HepG2 (cell line): ENCODE measurements at regions not wholly inside any gene's neighbourhood (a gene's known extent, or its start where the extent isn't known, plus 50 kb on each side); places are given as distances from the start of the nearest gene placed in this dataset.

ENCODE experiments used
- ATAC-seq: fragments of 200-7000 bp; cut with Tn5 transposase; 3 replicates; pipeline ENCODE4 v1.9.1; 2020; ENCODE audit warnings: mild to moderate bottlenecking, moderate library complexity
- BruUV-seq: library from RNA; stranded (reverse); fragments of 400-500 nt; replicated peaks from 2 replicates; lab custom pipeline; 2021; lab: Mats Ljungman, UMichigan
- CTCF ChIA-PET: fragments of 300-600 bp; formaldehyde crosslinking; extraction: SDS; loops from one replicate; lab custom pipeline; 2021; ENCODE audit warnings: low total read pairs, inconsistent platforms, low intra/inter-chr PET ratio; lab: Yijun Ruan, JAX
- POLR2A ChIA-PET: fragments of 350-600 bp; sonication (Branson Sonifier 250); formaldehyde crosslinking; loops from one replicate; lab custom pipeline; 2020; ENCODE audit warnings: antibody characterized with exemption, inconsistent platforms; lab: Yijun Ruan, JAX
- DNase-seq: peaks from one replicate; pipeline ENCODE4 v3.0.0-alpha.2; 2015; ENCODE audit warnings: low spot score
- FAIRE-seq: peaks from 3 replicates; lab custom pipeline; 2011; peaks lifted over from hg19 to GRCh38; lab: Jason Lieb, UNC
- H2AFZ ChIP-seq: one replicate; pipeline ENCODE4 v1.6.1; 2011; ENCODE audit warnings: low read length, inconsistent platforms
- H3K27ac ChIP-seq: fragments of 300-600 bp; 3 replicates; pipeline ENCODE4 v1.8.0; 2011; ENCODE audit warnings: mixed run types, mild to moderate bottlenecking, mixed read lengths, low read length, inconsistent platforms; ENCODE audit not compliant: insufficient read depth; ENCODE audit errors: extremely low read length
- H3K27me3 ChIP-seq, 2 experiments: fragments of 200-600 bp in 1 of 2; 2 replicates in 1 of 2; 3 replicates in 1 of 2; pipeline versions ENCODE4 v1.6.0 to v1.8.0; 2011; ENCODE audit warnings: low read length in 2 of 2, mild to moderate bottlenecking in 2 of 2, moderate library complexity in 2 of 2, inconsistent platforms in 1 of 2; ENCODE audit not compliant: insufficient read depth in 2 of 2, control insufficient read depth in 1 of 2
- H3K36me3 ChIP-seq, 2 experiments: fragments of 200-600 bp in 1 of 2; replicated peaks in 1 of 2; 2 replicates in 1 of 2; 3 replicates in 1 of 2; pipeline versions ENCODE4 v1.5.1 to v1.8.0; 2011; ENCODE audit warnings: low read length in 2 of 2, inconsistent platforms in 1 of 2; ENCODE audit not compliant: insufficient read depth in 2 of 2, control insufficient read depth in 1 of 2
- H3K4me1 ChIP-seq: 2 replicates; pipeline ENCODE4 v1.5.1; 2012; ENCODE audit warnings: low read length, inconsistent platforms; ENCODE audit not compliant: insufficient read depth
- H3K4me2 ChIP-seq: 2 replicates; pipeline ENCODE4 v1.6.0; 2011; ENCODE audit warnings: low read depth, low read length, inconsistent platforms
- H3K4me3 ChIP-seq, 3 experiments: fragments of 200-600 bp in 1 of 3; sonication (generic), shearing (Covaris generic) in 1 of 3; replicated peaks in 1 of 3; 2 replicates each; pipeline ENCODE4 v1.5.1; 2011 to 2016; ENCODE audit warnings: low read length in 3 of 3, inconsistent platforms in 2 of 3, low read depth in 2 of 3, mild to moderate bottlenecking in 2 of 3, control low read depth in 1 of 3, mixed read lengths in 1 of 3; ENCODE audit not compliant: insufficient read depth in 1 of 3
- H3K79me2 ChIP-seq: one replicate; pipeline ENCODE4 v1.6.1; 2011; ENCODE audit warnings: low read length, inconsistent platforms; ENCODE audit not compliant: insufficient read depth
- H3K9ac ChIP-seq: 2 replicates; pipeline ENCODE4 v1.6.0; 2011; ENCODE audit warnings: mild to moderate bottlenecking, low read depth, low read length, inconsistent platforms; ENCODE audit not compliant: insufficient read depth
- H3K9me3 ChIP-seq: 2 replicates; pipeline ENCODE4 v1.5.1; 2012; ENCODE audit warnings: mild to moderate bottlenecking, low read length
- H4K20me1 ChIP-seq: 2 replicates; pipeline ENCODE4 v1.6.0; 2011; ENCODE audit warnings: inconsistent platforms, mild to moderate bottlenecking, low read length, moderate library complexity; ENCODE audit not compliant: insufficient read depth
- HDAC6 ChIP-seq: fragments of 200-600 bp; sonication (generic); IDR thresholded peaks from 2 replicates; pipeline ENCODE4 v1.7.0; 2017; ENCODE audit warnings: mild to moderate bottlenecking, antibody characterized with exemption, low read length, low read depth
- HNF4G ChIP-seq, 2 experiments: sonication (generic) in 1 of 2; formaldehyde crosslinking in 1 of 2; IDR thresholded peaks; 2 replicates each; pipeline versions ENCODE4 v1.4.0 to v1.6.1; 2011 to 2020; ENCODE audit warnings: borderline replicate concordance in 2 of 2, low read depth in 2 of 2, mild to moderate bottlenecking in 2 of 2, low read length in 1 of 2, missing genetic modification reagents in 1 of 2, moderate library complexity in 1 of 2
- HOXD1 ChIP-seq: sonication (generic); formaldehyde crosslinking; IDR thresholded peaks from 2 replicates; pipeline ENCODE4 v1.5.0; 2020; ENCODE audit warnings: missing genetic modification reagents
- PAWR ChIP-seq: sonication (generic); formaldehyde crosslinking; IDR thresholded peaks from 2 replicates; pipeline ENCODE4 v1.4.0; 2020; ENCODE audit warnings: missing genetic modification reagents, mild to moderate bottlenecking, borderline replicate concordance
- PCBP1 ChIP-seq: fragments of 200-400 bp; formaldehyde crosslinking; IDR thresholded peaks from 2 replicates; pipeline ENCODE4 v1.6.1; 2017; ENCODE audit warnings: mild to moderate bottlenecking, low read depth, low read length, borderline replicate concordance
- PTBP1 ChIP-seq: fragments of 200-400 bp; formaldehyde crosslinking; IDR thresholded peaks from 2 replicates; pipeline ENCODE4 v1.6.1; 2018; ENCODE audit warnings: low read length, low read depth; ENCODE audit not compliant: poor library complexity, severe bottlenecking
- ZNF687 ChIP-seq: sonication (generic); formaldehyde crosslinking; IDR thresholded peaks from 2 replicates; pipeline ENCODE4 v1.5.1; 2020; ENCODE audit warnings: mild to moderate bottlenecking, missing genetic modification reagents, moderate library complexity
- ZNF850 ChIP-seq: sonication (generic); formaldehyde crosslinking; conservative IDR thresholded peaks from 2 replicates; pipeline ENCODE4 v1.9.0; 2021; ENCODE audit warnings: mild to moderate bottlenecking, missing genetic modification reagents
- WGBS: methylation state at CpG from one replicate; pipeline ENCODE4 v1.1.6; 2017; ENCODE audit warnings: low lambda C conversion rate; 5-methylcytosine and 5-hydroxymethylcytosine counted together
- in situ Hi-C: cut with HindIII; loops from 2 replicates; pipeline ENCODE4 v1.10.0; 2017; ENCODE audit warnings: low pct_unique_long_range_greater_than_20kb; ENCODE audit not compliant: extremely low pct_ligation_motif_present
- intact Hi-C: fragments of 100-400 bp; cut with micrococcal nuclease; formaldehyde crosslinking; loops from one replicate; pipeline ENCODE4 v1.10.0; 2022; ENCODE audit not compliant: unreplicated experiment
- TF ChIP-seq, protein P1 (sequence below): sonication (generic); formaldehyde crosslinking; conservative IDR thresholded peaks from 2 replicates; pipeline ENCODE4 v1.4.0; 2020; ENCODE audit warnings: missing genetic modification reagents
- TF ChIP-seq, protein P2 (sequence below): sonication (generic); formaldehyde crosslinking; IDR thresholded peaks from 2 replicates; pipeline ENCODE4 v1.8.0; 2022; ENCODE audit warnings: low read depth, missing genetic modification reagents

DNA sequence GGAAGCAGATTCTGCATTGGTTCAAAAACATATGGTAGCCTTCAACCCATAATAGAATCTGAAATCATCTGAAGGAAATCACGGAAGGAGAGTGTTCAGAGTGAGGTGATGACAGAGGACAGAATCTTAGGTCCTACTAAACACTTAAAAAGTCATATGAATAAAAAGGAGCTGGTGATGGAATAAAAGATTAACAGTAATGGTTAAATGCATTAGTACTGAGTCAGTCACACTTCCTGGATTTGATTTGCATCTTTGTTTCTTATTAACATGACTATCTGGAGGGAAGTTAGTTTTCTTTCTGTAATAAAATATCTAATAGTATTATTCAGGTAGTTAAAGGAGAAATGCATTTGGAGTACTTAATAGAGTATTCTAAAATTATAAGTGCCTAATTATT, 296.3 kb upstream of the ATXN7L3B start (continued):
- TF ChIP-seq HNF4G (IDR thresholded peaks at IDR 0.05; ENCODE audit: borderline replicate concordance, low read depth, low read length) (no peak), HNF4G (CRISPR knock-in tag; IDR thresholded peaks at IDR 0.05; ENCODE audit: borderline replicate concordance, low read depth) (no peak)

DNA sequence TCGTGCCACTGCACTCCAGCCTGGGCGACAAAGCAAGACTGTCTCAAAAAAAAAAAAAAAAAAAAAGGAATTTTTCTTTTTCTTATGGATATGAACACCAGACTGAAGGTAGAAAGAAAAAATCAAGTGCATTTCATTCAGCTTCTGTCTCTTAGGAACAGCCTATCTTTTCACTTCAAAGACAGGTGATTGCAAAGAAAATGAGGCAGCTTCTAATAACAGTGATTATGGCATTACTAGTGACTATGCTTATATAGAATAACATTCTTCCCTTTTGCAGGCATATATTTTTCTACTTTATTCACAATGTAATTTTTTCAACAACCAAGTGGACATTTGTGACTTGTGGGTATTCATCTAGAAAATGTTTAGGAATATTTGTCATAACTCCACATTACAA, 295.5 kb upstream of the ATXN7L3B start:
- ChIA-PET POLR2A (no interaction called here), CTCF (no interaction called here)
- peaks cover 49% of the 10 kb centered on the region for H3K9me3 ChIP-seq
- no TSS peak for BruUV-seq
- H3K27me3 ChIP-seq = no peaks in the 10 kb centered on the region
- TF ChIP-seq, protein P1, sequence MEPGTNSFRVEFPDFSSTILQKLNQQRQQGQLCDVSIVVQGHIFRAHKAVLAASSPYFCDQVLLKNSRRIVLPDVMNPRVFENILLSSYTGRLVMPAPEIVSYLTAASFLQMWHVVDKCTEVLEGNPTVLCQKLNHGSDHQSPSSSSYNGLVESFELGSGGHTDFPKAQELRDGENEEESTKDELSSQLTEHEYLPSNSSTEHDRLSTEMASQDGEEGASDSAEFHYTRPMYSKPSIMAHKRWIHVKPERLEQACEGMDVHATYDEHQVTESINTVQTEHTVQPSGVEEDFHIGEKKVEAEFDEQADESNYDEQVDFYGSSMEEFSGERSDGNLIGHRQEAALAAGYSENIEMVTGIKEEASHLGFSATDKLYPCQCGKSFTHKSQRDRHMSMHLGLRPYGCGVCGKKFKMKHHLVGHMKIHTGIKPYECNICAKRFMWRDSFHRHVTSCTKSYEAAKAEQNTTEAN (CRISPR knock-in tag) = no peak
- TF ChIP-seq PCBP1 = no peak
- no peak for TF ChIP-seq ZNF687
- TF ChIP-seq ZNF850 (CRISPR knock-in tag) = no peak
- no peak for TF ChIP-seq HDAC6
- TF ChIP-seq, protein P2, sequence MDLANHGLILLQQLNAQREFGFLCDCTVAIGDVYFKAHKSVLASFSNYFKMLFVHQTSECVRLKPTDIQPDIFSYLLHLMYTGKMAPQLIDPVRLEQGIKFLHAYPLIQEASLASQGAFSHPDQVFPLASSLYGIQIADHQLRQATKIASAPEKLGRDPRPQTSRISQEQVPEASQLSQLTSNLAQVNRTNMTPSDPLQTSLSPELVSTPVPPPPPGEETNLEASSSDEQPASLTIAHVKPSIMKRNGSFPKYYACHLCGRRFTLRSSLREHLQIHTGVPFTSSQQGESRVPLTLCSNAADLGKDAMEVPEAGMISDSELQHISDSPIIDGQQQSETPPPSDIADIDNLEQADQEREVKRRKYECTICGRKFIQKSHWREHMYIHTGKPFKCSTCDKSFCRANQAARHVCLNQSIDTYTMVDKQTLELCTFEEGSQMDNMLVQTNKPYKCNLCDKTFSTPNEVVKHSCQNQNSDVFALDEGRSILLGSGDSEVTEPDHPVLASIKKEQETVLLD (CRISPR knock-in tag) = no peak
- TF ChIP-seq HOXD1 (CRISPR knock-in tag) = no peak
- TF ChIP-seq PTBP1 = no peak
- no peak for TF ChIP-seq PAWR (CRISPR knock-in tag)
- in situ Hi-C loops (no loop called here), intact Hi-C loops (loop anchor here (5.0 kb wide), 1 partner anchor 175 kb away; no protein-coding TSS in a partner anchor)
- no peak overlapping the region for H3K4me2 ChIP-seq
- no peak overlapping the region for H3K4me3 ChIP-seq
- ATAC-seq (no peak), FAIRE-seq (no peak), DNase-seq (no peak)
- H3K27ac ChIP-seq = no peak overlapping the region
- 4% methylated on average over 2 of the region's 2 CpGs for WGBS
- H3K9ac ChIP-seq = no peak overlapping the region
- no peaks in the 10 kb centered on the region for H3K4me1 ChIP-seq
- H4K20me1 ChIP-seq = no peaks in the 10 kb centered on the region
- no peaks in the 10 kb centered on the region for H3K79me2 ChIP-seq
- H2AFZ ChIP-seq = no peak overlapping the region
- no peaks in the 10 kb centered on the region; a peak in 1 of 5 replicates for H3K36me3 ChIP-seq
